ENCODE measurements at regions not wholly inside any gene's neighbourhood (a gene's known extent, or its start where the extent isn't known, plus 50 kb on each side); places are given as distances from the start of the nearest gene placed in this dataset.
"Not testable (repeated sequence)": the region's sequence is repeated elsewhere in the genome, so short reads cannot be mapped to it uniquely, and the experiment has no call there.

- no peak overlapping the region for H3K4me3 ChIP-seq (ENCODE audit: control insufficient read depth, low read depth, low read length)
Measured at GRCh38 chr13:54402495-54402894, 1373.9 kb downstream of the OLFM4 start.

GRCh38 chr13:54415753-54416366 is 1387.2 kb downstream of the OLFM4 start:
- H3K4me3 ChIP-seq (ENCODE audit: control insufficient read depth, low read depth, low read length): no peak overlapping the region
- DNase-seq (ENCODE audit: low read depth): no peak
- no peak for TF ChIP-seq CTCF (conservative IDR thresholded peaks at IDR 0.05; ENCODE audit: control insufficient read depth, insufficient read depth, low read depth, low read length)

More at GRCh38 chr13:54402495-54402894, 1373.9 kb downstream of the OLFM4 start:
- TF ChIP-seq CTCF (conservative IDR thresholded peaks at IDR 0.05; ENCODE audit: control insufficient read depth, insufficient read depth, low read depth, low read length): no peak
- DNase-seq (ENCODE audit: low read depth): no peak

GRCh38 chr13:54422946-54423345 is 1394.3 kb downstream of the OLFM4 start:
- not testable (repeated sequence) for H3K4me3 ChIP-seq (ENCODE audit: control insufficient read depth, low read depth, low read length); DNase-seq (ENCODE audit: low read depth)

- no peak for TF ChIP-seq CTCF (conservative IDR thresholded peaks at IDR 0.05; ENCODE audit: control insufficient read depth, insufficient read depth, low read depth, low read length)
- DNase-seq (ENCODE audit: low read depth): no peak
- H3K4me3 ChIP-seq (ENCODE audit: control insufficient read depth, low read depth, low read length): no peak overlapping the region
Measured at GRCh38 chr13:54424344-54424743, 1395.7 kb downstream of the OLFM4 start.

- no peak for DNase-seq (ENCODE audit: low read depth)
- TF ChIP-seq CTCF (conservative IDR thresholded peaks at IDR 0.05; ENCODE audit: control insufficient read depth, insufficient read depth, low read depth, low read length): no peak
- no peak overlapping the region for H3K4me3 ChIP-seq (ENCODE audit: control insufficient read depth, low read depth, low read length)
Measured at GRCh38 chr13:54433493-54434206, 1405.0 kb downstream of the OLFM4 start.

GRCh38 chr13:54440853-54441400 is 1412.3 kb downstream of the OLFM4 start:
- H3K4me3 ChIP-seq (ENCODE audit: control insufficient read depth, low read depth, low read length); DNase-seq (ENCODE audit: low read depth): not testable (repeated sequence)

GRCh38 chr13:54445453-54445852 is 1416.8 kb downstream of the OLFM4 start:
- H3K4me3 ChIP-seq (ENCODE audit: control insufficient read depth, low read depth, low read length): no peak overlapping the region
- DNase-seq (ENCODE audit: low read depth): no peak
- TF ChIP-seq CTCF (conservative IDR thresholded peaks at IDR 0.05; ENCODE audit: control insufficient read depth, insufficient read depth, low read depth, low read length): no peak

Data from fibroblast of mammary gland (primary cell).